ENCODE measurements at regions not wholly inside any gene's neighbourhood (a gene's known extent, or its start where the extent isn't known, plus 50 kb on each side); places are given as distances from the start of the nearest gene placed in this dataset.

DNA sequence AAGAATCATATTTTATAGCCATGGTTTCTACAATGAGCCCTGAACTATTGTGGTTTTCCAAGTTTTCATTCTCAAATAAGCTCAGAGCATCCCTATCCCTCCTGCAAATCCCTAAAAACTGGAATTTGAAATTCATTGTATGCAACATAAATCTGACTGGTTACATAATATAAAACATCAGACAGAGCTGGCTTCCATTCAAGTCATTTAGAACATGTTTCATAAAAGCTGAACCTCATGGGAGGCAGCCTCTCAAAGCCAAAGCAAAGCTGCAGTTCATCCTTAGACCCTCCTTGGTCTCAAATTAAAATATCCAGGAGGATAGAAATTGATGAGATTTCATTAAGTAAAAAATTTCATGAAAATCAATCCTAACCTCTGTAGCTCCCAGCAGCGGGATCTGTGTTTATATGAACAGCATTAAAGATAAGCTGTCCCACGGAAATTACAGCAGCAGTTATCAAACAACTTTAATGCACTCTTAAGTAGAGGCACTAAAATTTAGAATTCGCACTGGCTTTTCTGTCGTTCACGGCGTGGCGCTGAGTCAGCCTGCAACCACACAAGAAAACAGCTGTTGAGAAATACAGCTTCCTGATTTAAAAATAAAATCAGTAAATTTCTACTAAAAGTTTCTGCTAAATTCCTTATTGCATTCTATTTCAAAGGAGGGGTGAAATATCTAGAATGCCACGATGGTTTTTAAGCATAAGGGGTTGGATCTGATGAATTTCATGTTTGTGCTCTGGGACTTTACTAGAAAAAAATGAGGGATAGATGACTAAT lies 99.9 kb upstream of the TIAM1 start:
- WGBS, result 58% methylated on average over 2 of the region's 8 CpGs
- H2BK5ac ChIP-seq (ENCODE audit: low read depth, low read length, poor library complexity, severe bottlenecking), result no peak overlapping the region

DNA sequence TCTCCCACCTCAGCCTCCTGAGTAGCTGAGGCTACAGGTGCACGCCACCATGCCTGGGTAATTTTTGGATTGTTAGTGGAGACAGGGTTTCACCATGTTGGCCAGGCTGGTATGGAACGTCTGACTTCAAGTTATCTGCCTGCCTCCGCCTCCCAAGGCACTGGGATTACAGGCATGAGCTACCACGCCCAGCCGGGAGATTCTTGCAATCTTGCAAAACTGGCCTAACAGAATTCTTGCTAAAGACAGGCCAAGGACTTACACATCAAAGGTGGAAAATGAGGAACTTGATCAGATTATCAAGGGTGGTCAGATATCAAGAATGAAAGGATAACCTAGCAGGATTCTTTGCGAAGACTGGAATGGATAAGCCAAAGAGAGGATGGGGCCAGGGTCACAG lies 98.3 kb upstream of the TIAM1 start:
- Histone ChIP-seq H3K23ac (ENCODE audit: low read length in 2 of 2) (no peak overlapping the region), H2AFZ (ENCODE audit: low read depth, low read length) (no peak overlapping the region), H3K27me3 (ENCODE audit: control insufficient read depth in 1 of 2, insufficient read depth in 1 of 2, low read length in 2 of 2) (no peaks in the 10 kb centered on the region), H2AK5ac (ENCODE audit: low read length, severe bottlenecking) (no peak overlapping the region), H2BK5ac (ENCODE audit: low read depth, low read length, poor library complexity, severe bottlenecking) (no peak overlapping the region), H3K9ac (ENCODE audit: low read length) (no peak overlapping the region), H3K4ac (ENCODE audit: low read depth in 1 of 2, low read length in 2 of 2) (no peak overlapping the region), H2BK15ac (ENCODE audit: low read depth, poor library complexity, severe bottlenecking) (no peak overlapping the region), H3K4me2 (ENCODE audit: low read length, poor library complexity, severe bottlenecking) (no peak overlapping the region), H3K27ac (ENCODE audit: low read length, poor library complexity, severe bottlenecking) (no peak overlapping the region), H3K36me3 (ENCODE audit: control insufficient read depth in 1 of 2, insufficient read depth in 2 of 2, low read depth in 1 of 2, low read length in 2 of 2) (no peaks in the 10 kb centered on the region), H3K14ac (ENCODE audit: low read length in 2 of 2) (no peak overlapping the region), H4K8ac (ENCODE audit: low read length) (no peak overlapping the region), H3K9me3 (ENCODE audit: control insufficient read depth, low read length) (peaks cover 10% of the 10 kb centered on the region), H3K4me1 (ENCODE audit: control insufficient read depth, insufficient read depth, low read depth, low read length) (no peaks in the 10 kb centered on the region), H4K91ac (ENCODE audit: low read length) (no peak overlapping the region), H2BK120ac (ENCODE audit: low read depth, low read length) (no peak overlapping the region), H3K79me1 (replicated peaks; ENCODE audit: low read length, poor library complexity, severe bottlenecking) (no peaks in the 10 kb centered on the region), H2BK12ac (ENCODE audit: low read length in 2 of 2) (no peak overlapping the region), H3K4me3 (ENCODE audit: insufficient read depth in 1 of 2, low read depth in 1 of 2, low read length in 2 of 2) (no peak overlapping the region), H3K18ac (ENCODE audit: low read depth in 1 of 2, low read length in 2 of 2) (no peak overlapping the region)
- 75% methylated on average over 6 of the region's 6 CpGs for WGBS
- DNase-seq, result no peak

More for the DNA sequence above, 99.9 kb upstream of the TIAM1 start:
- no peak overlapping the region for H2AK5ac ChIP-seq (ENCODE audit: low read length, severe bottlenecking)
- H2BK12ac ChIP-seq (ENCODE audit: low read length in 2 of 2), result no peak overlapping the region
- H4K91ac ChIP-seq (ENCODE audit: low read length), result no peak overlapping the region
- no peaks in the 10 kb centered on the region for H3K79me1 ChIP-seq (replicated peaks; ENCODE audit: low read length, poor library complexity, severe bottlenecking)
- H2BK120ac ChIP-seq (ENCODE audit: low read depth, low read length), result no peak overlapping the region
- H3K9me3 ChIP-seq (ENCODE audit: control insufficient read depth, low read length), result peaks cover 10% of the 10 kb centered on the region
- H3K23ac ChIP-seq (ENCODE audit: low read length in 2 of 2), result no peak overlapping the region
- no peaks in the 10 kb centered on the region for H3K27me3 ChIP-seq (ENCODE audit: control insufficient read depth in 1 of 2, insufficient read depth in 1 of 2, low read length in 2 of 2)
- H3K9ac ChIP-seq (ENCODE audit: low read length), result peak overlapping the region; percentile 68
- no peak overlapping the region for H3K4me3 ChIP-seq (ENCODE audit: insufficient read depth in 1 of 2, low read depth in 1 of 2, low read length in 2 of 2)
- H3K4ac ChIP-seq (ENCODE audit: low read depth in 1 of 2, low read length in 2 of 2), result no peak overlapping the region
- no peak overlapping the region for H3K14ac ChIP-seq (ENCODE audit: low read length in 2 of 2)
- H4K8ac ChIP-seq (ENCODE audit: low read length), result no peak overlapping the region
- H3K36me3 ChIP-seq (ENCODE audit: control insufficient read depth in 1 of 2, insufficient read depth in 2 of 2, low read depth in 1 of 2, low read length in 2 of 2), result no peaks in the 10 kb centered on the region
- H3K4me2 ChIP-seq (ENCODE audit: low read length, poor library complexity, severe bottlenecking), result no peak overlapping the region
- no peaks in the 10 kb centered on the region for H3K4me1 ChIP-seq (ENCODE audit: control insufficient read depth, insufficient read depth, low read depth, low read length)
- H2BK15ac ChIP-seq (ENCODE audit: low read depth, poor library complexity, severe bottlenecking), result no peak overlapping the region
- DNase-seq, result peak; percentile 10
- no peak overlapping the region for H2AFZ ChIP-seq (ENCODE audit: low read depth, low read length)
- H3K18ac ChIP-seq (ENCODE audit: low read depth in 1 of 2, low read length in 2 of 2), result no peak overlapping the region
- no peak overlapping the region for H3K27ac ChIP-seq (ENCODE audit: low read length, poor library complexity, severe bottlenecking)

DNA sequence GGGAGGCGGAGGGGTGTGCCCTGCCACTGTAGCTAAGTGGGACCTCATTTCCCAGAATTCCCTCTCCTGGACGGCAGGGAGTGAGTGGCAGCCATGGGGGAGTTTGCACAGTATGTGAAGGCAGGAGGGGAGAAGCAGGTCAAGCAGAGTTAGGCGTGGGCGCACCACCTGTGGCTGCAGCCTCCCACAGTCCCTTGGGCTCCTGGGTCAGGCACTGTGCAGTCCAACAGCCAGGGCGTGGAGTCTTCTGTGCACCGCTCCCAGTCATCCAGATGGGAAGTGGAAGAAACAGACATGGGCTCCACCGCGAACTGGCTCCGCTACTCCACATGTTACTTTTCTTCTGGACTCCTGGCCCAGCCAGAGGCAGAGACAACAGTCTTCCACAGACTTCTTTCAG lies 85.4 kb upstream of the TIAM1 start:
- Histone ChIP-seq H3K4me1 (ENCODE audit: control insufficient read depth, insufficient read depth, low read depth, low read length) (peaks cover 7% of the 10 kb centered on the region), H3K27ac (ENCODE audit: low read length, poor library complexity, severe bottlenecking) (no peak overlapping the region)

DNA sequence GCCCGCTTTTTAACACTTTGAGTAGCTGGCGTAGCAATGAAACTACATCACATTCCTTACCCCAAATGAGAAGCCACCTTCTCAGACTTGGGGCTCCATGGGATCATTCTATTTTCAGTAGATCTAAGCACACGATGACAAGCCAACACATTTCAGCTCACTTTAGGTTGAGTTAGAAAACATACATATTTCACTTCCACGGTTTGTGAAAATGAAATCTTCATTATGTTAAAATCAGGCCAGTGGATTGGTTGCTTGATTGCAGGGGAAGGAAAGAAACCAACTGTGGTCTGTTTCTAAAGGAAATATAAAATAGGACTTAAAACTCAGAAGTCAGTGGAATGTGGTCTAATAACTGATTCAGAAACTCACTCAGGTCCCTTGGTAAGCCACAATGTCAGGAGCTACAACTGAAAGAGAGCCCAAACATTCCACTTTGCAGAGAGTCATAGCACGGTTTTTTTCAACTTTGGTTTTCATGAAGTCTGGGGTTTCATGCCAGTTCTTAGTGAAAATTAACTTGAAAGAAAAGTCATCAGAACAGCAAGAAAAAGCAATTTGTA lies 82.3 kb upstream of the TIAM1 start:
- no peak for DNase-seq
- Histone ChIP-seq H3K4ac (ENCODE audit: low read depth in 1 of 2, low read length in 2 of 2) (no peak overlapping the region), H4K8ac (ENCODE audit: low read length) (no peak overlapping the region), H3K4me2 (ENCODE audit: low read length, poor library complexity, severe bottlenecking) (no peak overlapping the region), H3K14ac (ENCODE audit: low read length in 2 of 2) (no peak overlapping the region), H3K4me3 (ENCODE audit: insufficient read depth in 1 of 2, low read depth in 1 of 2, low read length in 2 of 2) (no peak overlapping the region), H2BK15ac (ENCODE audit: low read depth, poor library complexity, severe bottlenecking) (no peak overlapping the region), H3K27ac (ENCODE audit: low read length, poor library complexity, severe bottlenecking) (peak overlapping the region; percentile 86), H2AK5ac (ENCODE audit: low read length, severe bottlenecking) (peak overlapping the region; percentile 89), H3K23ac (ENCODE audit: low read length in 2 of 2) (no peak overlapping the region), H3K27me3 (ENCODE audit: control insufficient read depth in 1 of 2, insufficient read depth in 1 of 2, low read length in 2 of 2) (peaks cover 0 to 4% of the 10 kb centered on the region in 2 experiments), H4K91ac (ENCODE audit: low read length) (no peak overlapping the region), H3K9me3 (ENCODE audit: control insufficient read depth, low read length) (no peaks in the 10 kb centered on the region), H3K18ac (ENCODE audit: low read depth in 1 of 2, low read length in 2 of 2) (no peak overlapping the region), H2BK5ac (ENCODE audit: low read depth, low read length, poor library complexity, severe bottlenecking) (no peak overlapping the region), H3K4me1 (ENCODE audit: control insufficient read depth, insufficient read depth, low read depth, low read length) (peaks cover 7% of the 10 kb centered on the region), H3K9ac (ENCODE audit: low read length) (no peak overlapping the region), H2BK120ac (ENCODE audit: low read depth, low read length) (no peak overlapping the region), H2BK12ac (ENCODE audit: low read length in 2 of 2) (no peak overlapping the region), H2AFZ (ENCODE audit: low read depth, low read length) (no peak overlapping the region), H3K36me3 (ENCODE audit: control insufficient read depth in 1 of 2, insufficient read depth in 2 of 2, low read depth in 1 of 2, low read length in 2 of 2) (peaks cover 0 to 3% of the 10 kb centered on the region in 2 experiments), H3K79me1 (replicated peaks; ENCODE audit: low read length, poor library complexity, severe bottlenecking) (no peaks in the 10 kb centered on the region)
- 94% methylated on average over 4 of the region's 5 CpGs for WGBS

More for the DNA sequence above, 85.4 kb upstream of the TIAM1 start:
- H2BK12ac ChIP-seq (ENCODE audit: low read length in 2 of 2), result no peak overlapping the region
- no peaks in the 10 kb centered on the region for H3K79me1 ChIP-seq (replicated peaks; ENCODE audit: low read length, poor library complexity, severe bottlenecking)
- H2AFZ ChIP-seq (ENCODE audit: low read depth, low read length), result no peak overlapping the region
- no peaks in the 10 kb centered on the region for H3K9me3 ChIP-seq (ENCODE audit: control insufficient read depth, low read length)
- no peak overlapping the region for H2BK15ac ChIP-seq (ENCODE audit: low read depth, poor library complexity, severe bottlenecking)
- H3K4me2 ChIP-seq (ENCODE audit: low read length, poor library complexity, severe bottlenecking), result no peak overlapping the region
- peak overlapping the region in 1 of 2 experiments; percentile 48 for H3K4me3 ChIP-seq (ENCODE audit: insufficient read depth in 1 of 2, low read depth in 1 of 2, low read length in 2 of 2)
- H3K9ac ChIP-seq (ENCODE audit: low read length), result no peak overlapping the region
- no peak overlapping the region for H3K4ac ChIP-seq (ENCODE audit: low read depth in 1 of 2, low read length in 2 of 2)
- peaks cover 0 to 3% of the 10 kb centered on the region in 2 experiments for H3K36me3 ChIP-seq (ENCODE audit: control insufficient read depth in 1 of 2, insufficient read depth in 2 of 2, low read depth in 1 of 2, low read length in 2 of 2)
- no peaks in the 10 kb centered on the region for H3K27me3 ChIP-seq (ENCODE audit: control insufficient read depth in 1 of 2, insufficient read depth in 1 of 2, low read length in 2 of 2)
- H4K8ac ChIP-seq (ENCODE audit: low read length), result no peak overlapping the region
- H3K23ac ChIP-seq (ENCODE audit: low read length in 2 of 2), result no peak overlapping the region
- H2BK120ac ChIP-seq (ENCODE audit: low read depth, low read length), result no peak overlapping the region
- no peak for DNase-seq
- no peak overlapping the region for H3K14ac ChIP-seq (ENCODE audit: low read length in 2 of 2)
- no peak overlapping the region for H2BK5ac ChIP-seq (ENCODE audit: low read depth, low read length, poor library complexity, severe bottlenecking)
- no peak overlapping the region for H4K91ac ChIP-seq (ENCODE audit: low read length)
- 87% methylated on average over 9 of the region's 9 CpGs for WGBS
- H3K18ac ChIP-seq (ENCODE audit: low read depth in 1 of 2, low read length in 2 of 2), result no peak overlapping the region
- no peak overlapping the region for H2AK5ac ChIP-seq (ENCODE audit: low read length, severe bottlenecking)

All from mesenchymal stem cell (in vitro differentiated cells and primary cell).